Prostate gland (tissue), 2 donors: ENCODE measurements at regions not wholly inside any gene's neighbourhood (a gene's known extent, or its start where the extent isn't known, plus 50 kb on each side); places are given as distances from the start of the nearest gene placed in this dataset.

Experiments
- CTCF ChIP-seq, 4 experiments: fragments of 200-600 bp in 2 of 4; fragments of 450-650 bp in 2 of 4; sonication (generic) in 2 of 4; IDR thresholded peaks; 1 replicate in 3 of 4; 2 replicates in 1 of 4; pipeline ENCODE4 v1.5.1; 2016 to 2019; ENCODE audit warnings: antibody characterized with exemption in 4 of 4, mild to moderate bottlenecking in 2 of 4, moderate library complexity in 2 of 4
- POLR2A ChIP-seq: fragments of 450-650 bp; IDR thresholded peaks from one replicate; pipeline ENCODE4 v1.6.1; 2016; ENCODE audit warnings: antibody characterized with exemption, mild to moderate bottlenecking
- POLR2AphosphoS5 ChIP-seq: sonication (generic); formaldehyde crosslinking; IDR thresholded peaks from one replicate; pipeline ENCODE4 v1.6.1; 2017; ENCODE audit warnings: antibody characterized with exemption

- TF ChIP-seq CTCF (IDR thresholded peaks at IDR 0.05) (no peak), POLR2AphosphoS5 (no peak), POLR2A (no peak)
Measured at GRCh38 chr12:124167141-124167540, 127.8 kb upstream of the RFLNA start.
